ENCODE measurements at regions not wholly inside any gene's neighbourhood (a gene's known extent, or its start where the extent isn't known, plus 50 kb on each side); places are given as distances from the start of the nearest gene placed in this dataset.

- TF ChIP-seq CTCF (IDR thresholded peaks at IDR 0.05): no peak
These were observed 108.1 kb upstream of the TRPC5 start for GRCh38 chrX:112190646-112191045.

GRCh38 chrX:112164420-112164819 is 81.8 kb upstream of the TRPC5 start:
- TF ChIP-seq CTCF (IDR thresholded peaks at IDR 0.05): no peak

- TF ChIP-seq CTCF (IDR thresholded peaks at IDR 0.05): no peak
These were observed 81.3 kb upstream of the TRPC5 start for GRCh38 chrX:112163906-112164305.

GRCh38 chrX:112148397-112148796 is 65.8 kb upstream of the TRPC5 start:
- TF ChIP-seq CTCF (IDR thresholded peaks at IDR 0.05): no peak

- peak; percentile 53 for TF ChIP-seq CTCF (IDR thresholded peaks at IDR 0.05)
These were observed 64.6 kb upstream of the TRPC5 start for GRCh38 chrX:112147206-112147605.

- no peak for TF ChIP-seq CTCF (IDR thresholded peaks at IDR 0.05)
These were observed 54.7 kb upstream of the TRPC5 start for GRCh38 chrX:112137276-112137675.

Measured in LNCAP (cell line).